DOHH2 (cell line): ENCODE measurements at regions not wholly inside any gene's neighbourhood (a gene's known extent, or its start where the extent isn't known, plus 50 kb on each side); places are given as distances from the start of the nearest gene placed in this dataset.

ENCODE experiments used
- CTCF ChIP-seq: fragments of 200-600 bp; sonication (generic); IDR thresholded peaks from one replicate; pipeline ENCODE4 v1.5.1; 2014; ENCODE audit warnings: antibody characterized with exemption, mild to moderate bottlenecking, low read depth, low read length; ENCODE audit not compliant: poor library complexity, severe bottlenecking
- EZH2phosphoT487 ChIP-seq: fragments of 200-600 bp; sonication (generic); IDR thresholded peaks from 2 replicates; pipeline ENCODE4 v1.6.1; 2017; ENCODE audit warnings: borderline replicate concordance, mild to moderate bottlenecking, antibody characterized with exemption, low read length, moderate library complexity, mixed read lengths

- TF ChIP-seq CTCF (no peak), EZH2phosphoT487 (no peak)
These were observed 730.0 kb downstream of the MAT2B start for GRCh38 chr5:164235300-164235891.
